ENCODE measurements at regions not wholly inside any gene's neighbourhood (a gene's known extent, or its start where the extent isn't known, plus 50 kb on each side); places are given as distances from the start of the nearest gene placed in this dataset.

- TF ChIP-seq CTCF (IDR thresholded peaks at IDR 0.05) (no peak), POLR2A (IDR thresholded peaks at IDR 0.05) (no peak)
Observed at GRCh38 chr5:57341380-57341979, 141.1 kb downstream of the ACTBL2 start.
